ENCODE measurements at regions not wholly inside any gene's neighbourhood (a gene's known extent, or its start where the extent isn't known, plus 50 kb on each side); places are given as distances from the start of the nearest gene placed in this dataset.

DNA sequence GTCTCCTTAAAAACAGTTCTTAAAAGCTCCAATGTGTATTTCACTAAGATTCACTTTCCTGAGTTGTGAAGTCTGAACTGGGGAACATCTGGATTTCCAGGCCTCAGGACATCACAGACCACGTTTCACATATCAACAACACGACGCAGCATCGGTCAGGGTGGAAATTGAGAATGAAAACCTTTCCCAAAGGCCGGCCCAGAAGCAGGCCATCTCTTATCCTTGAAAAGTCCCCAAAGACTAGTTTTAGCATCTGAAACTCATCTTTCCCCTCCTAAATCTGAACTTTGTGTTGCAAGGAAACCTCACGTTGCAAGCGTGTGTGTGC lies 96.4 kb upstream of the COL5A1 start:
- TF ChIP-seq EGR1 (IDR thresholded peaks at IDR 0.05; ENCODE audit: borderline replicate concordance, low read depth, low read length) (no peak), SUZ12 (IDR thresholded peaks at IDR 0.05; ENCODE audit: low read length) (no peak), EP300 (IDR thresholded peaks at IDR 0.05; ENCODE audit: borderline replicate concordance in 1 of 2, low read depth in 2 of 2, low read length in 2 of 2) (no peak), TEAD4 (IDR thresholded peaks at IDR 0.05; ENCODE audit: low read depth, low read length) (no peak), KDM1A (IDR thresholded peaks at IDR 0.05; ENCODE audit: borderline replicate concordance, low read length) (no peak), SP1 (IDR thresholded peaks at IDR 0.05; ENCODE audit: low read depth, low read length) (no peak), TAF7 (optimal IDR thresholded peaks at IDR 0.05; ENCODE audit: borderline replicate concordance, low read depth, low read length) (no peak), CBX5 (IDR thresholded peaks at IDR 0.05; ENCODE audit: low read depth, low read length) (no peak)
- TF ChIP-seq, protein P1, sequence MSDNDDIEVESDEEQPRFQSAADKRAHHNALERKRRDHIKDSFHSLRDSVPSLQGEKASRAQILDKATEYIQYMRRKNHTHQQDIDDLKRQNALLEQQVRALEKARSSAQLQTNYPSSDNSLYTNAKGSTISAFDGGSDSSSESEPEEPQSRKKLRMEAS (IDR thresholded peaks at IDR 0.05) = no peak
- TF ChIP-seq, protein P2, sequence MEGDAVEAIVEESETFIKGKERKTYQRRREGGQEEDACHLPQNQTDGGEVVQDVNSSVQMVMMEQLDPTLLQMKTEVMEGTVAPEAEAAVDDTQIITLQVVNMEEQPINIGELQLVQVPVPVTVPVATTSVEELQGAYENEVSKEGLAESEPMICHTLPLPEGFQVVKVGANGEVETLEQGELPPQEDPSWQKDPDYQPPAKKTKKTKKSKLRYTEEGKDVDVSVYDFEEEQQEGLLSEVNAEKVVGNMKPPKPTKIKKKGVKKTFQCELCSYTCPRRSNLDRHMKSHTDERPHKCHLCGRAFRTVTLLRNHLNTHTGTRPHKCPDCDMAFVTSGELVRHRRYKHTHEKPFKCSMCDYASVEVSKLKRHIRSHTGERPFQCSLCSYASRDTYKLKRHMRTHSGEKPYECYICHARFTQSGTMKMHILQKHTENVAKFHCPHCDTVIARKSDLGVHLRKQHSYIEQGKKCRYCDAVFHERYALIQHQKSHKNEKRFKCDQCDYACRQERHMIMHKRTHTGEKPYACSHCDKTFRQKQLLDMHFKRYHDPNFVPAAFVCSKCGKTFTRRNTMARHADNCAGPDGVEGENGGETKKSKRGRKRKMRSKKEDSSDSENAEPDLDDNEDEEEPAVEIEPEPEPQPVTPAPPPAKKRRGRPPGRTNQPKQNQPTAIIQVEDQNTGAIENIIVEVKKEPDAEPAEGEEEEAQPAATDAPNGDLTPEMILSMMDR (IDR thresholded peaks at IDR 0.05; ENCODE audit: control extremely low read depth in 1 of 3, insufficient read depth in 1 of 3, low read depth in 1 of 3, low read length in 3 of 3) = no peak
